HG02870 (cell line): ENCODE measurements at regions not wholly inside any gene's neighbourhood (a gene's known extent, or its start where the extent isn't known, plus 50 kb on each side); places are given as distances from the start of the nearest gene placed in this dataset.
"Not testable (repeated sequence)": the region's sequence is repeated elsewhere in the genome, so short reads cannot be mapped to it uniquely, and the experiment has no call there.

ENCODE experiments used
- ATAC-seq: cut with Tn5 transposase; IDR thresholded peaks from one replicate; pipeline ENCODE4 v1.9.1; 2021; ENCODE audit warnings: mild to moderate bottlenecking, moderate library complexity; ENCODE audit not compliant: unreplicated experiment

- no peak for ATAC-seq
Measured at GRCh38 chr14:86066651-86067050, 536.7 kb downstream of the FLRT2 start.

GRCh38 chr14:86065407-86065806 is 535.5 kb downstream of the FLRT2 start:
- ATAC-seq = no peak

- ATAC-seq = not testable (repeated sequence)
Measured at GRCh38 chr14:86064595-86064994, 534.7 kb downstream of the FLRT2 start.

DNA sequence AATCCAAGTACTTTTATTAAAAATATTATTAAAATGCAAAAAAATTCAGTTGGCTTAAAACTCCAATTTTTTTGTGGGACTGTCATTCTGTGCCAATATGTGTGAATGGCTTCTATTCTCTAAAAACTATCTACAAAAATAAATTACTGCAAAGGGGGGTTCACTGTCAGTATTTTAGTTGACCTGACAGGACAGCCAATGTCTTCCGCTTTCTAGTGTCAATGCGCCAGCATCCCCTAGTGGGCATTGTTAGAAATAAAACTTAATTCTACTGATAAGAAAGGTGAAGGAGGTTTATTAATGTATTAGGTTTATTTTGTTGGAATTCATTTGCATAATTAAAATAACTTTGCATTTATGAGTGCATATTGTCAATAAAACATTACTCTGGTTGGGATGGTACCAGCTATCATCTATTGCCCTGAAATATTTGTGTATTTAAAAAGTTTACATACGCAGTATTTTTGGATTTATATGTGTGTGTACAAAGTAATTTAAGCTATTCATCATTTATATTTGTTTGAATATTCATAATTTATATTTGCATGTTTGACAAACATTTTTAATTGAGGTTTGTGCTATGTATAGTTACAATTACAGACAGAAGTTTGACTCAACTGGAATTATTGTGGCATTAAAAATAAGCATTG is 527.2 kb downstream of the FLRT2 start:
- ATAC-seq = peak; percentile 60

- ATAC-seq = no peak
Measured at GRCh38 chr14:86055512-86056075, 525.6 kb downstream of the FLRT2 start.

GRCh38 chr14:86052868-86053267 is 522.9 kb downstream of the FLRT2 start:
- no peak for ATAC-seq

GRCh38 chr14:86050757-86051156 is 520.8 kb downstream of the FLRT2 start:
- no peak for ATAC-seq

- ATAC-seq = no peak
Measured at GRCh38 chr14:86050072-86050683, 520.2 kb downstream of the FLRT2 start.

- no peak for ATAC-seq
Measured at GRCh38 chr14:86039176-86039575, 509.2 kb downstream of the FLRT2 start.

- peak; percentile 90 for ATAC-seq
Measured at GRCh38 chr14:86038387-86039042, 508.6 kb downstream of the FLRT2 start.

- peak; percentile 72 for ATAC-seq
Measured at GRCh38 chr14:86035882-86036281, 505.9 kb downstream of the FLRT2 start.

DNA sequence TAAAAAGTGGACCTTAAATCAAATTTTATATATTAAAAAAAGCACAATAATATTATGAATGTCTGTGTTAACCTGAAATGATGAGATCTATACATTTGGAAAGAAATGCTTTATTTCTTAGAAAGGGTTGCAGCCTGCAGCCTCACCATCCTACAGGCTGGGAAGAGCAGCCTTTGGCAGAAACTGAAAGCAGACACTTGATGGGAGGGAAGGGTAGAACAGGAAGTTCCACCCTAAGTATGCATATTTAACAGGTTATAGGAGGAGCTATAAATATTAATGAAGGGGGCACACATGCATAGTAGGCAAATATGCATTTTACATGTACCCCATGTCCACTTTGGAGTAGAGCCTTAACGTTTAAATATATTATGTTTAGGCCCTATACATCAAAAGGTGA is 498.0 kb downstream of the FLRT2 start:
- no peak for ATAC-seq

DNA sequence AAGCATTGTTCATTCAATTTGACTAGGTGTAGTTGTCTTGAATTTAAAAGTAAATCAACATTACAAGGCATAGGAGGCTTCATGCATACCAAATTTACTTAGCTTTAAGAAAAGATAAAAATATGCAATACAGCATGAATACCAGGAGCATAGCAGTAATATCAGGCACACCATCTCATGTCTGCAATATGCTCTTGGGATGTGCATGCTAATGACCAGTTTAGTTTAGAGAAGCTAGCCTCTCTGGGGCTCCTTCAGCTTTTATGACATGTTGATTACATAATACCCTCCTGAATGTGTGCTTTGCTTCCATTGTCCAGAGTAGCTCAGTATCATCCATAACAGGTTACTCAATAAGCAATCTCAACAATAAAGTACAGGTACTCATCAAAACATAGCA is 497.2 kb downstream of the FLRT2 start:
- no peak for ATAC-seq

DNA sequence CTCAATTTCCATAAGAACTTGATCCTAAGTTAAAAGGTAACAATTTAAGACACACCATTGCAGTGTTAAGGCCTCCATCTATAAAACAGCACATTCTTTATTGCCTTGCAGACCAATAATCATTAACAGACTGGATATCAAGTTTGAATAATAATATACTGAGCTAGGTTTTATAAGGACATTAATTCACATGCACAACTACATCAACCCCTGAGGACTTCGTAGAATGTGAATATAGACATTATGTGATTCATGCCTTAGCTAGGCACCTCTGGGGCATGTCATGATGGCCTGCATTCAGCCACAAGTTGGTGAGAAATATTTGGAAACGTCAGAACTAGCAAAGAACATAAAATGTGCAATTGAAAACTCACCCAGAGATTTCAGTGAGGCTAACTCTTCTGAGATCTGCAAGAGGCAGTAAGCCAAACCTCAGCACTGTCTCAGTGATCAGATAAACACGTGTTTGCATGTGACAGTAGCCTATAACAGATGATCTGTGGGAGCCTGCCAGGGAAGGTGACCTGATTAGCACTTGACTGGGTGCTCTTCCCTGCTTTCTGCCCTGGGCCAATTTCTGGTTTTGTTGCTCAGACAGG is 492.2 kb downstream of the FLRT2 start:
- no peak for ATAC-seq

GRCh38 chr14:86020841-86021240 is 490.9 kb downstream of the FLRT2 start:
- ATAC-seq = no peak

DNA sequence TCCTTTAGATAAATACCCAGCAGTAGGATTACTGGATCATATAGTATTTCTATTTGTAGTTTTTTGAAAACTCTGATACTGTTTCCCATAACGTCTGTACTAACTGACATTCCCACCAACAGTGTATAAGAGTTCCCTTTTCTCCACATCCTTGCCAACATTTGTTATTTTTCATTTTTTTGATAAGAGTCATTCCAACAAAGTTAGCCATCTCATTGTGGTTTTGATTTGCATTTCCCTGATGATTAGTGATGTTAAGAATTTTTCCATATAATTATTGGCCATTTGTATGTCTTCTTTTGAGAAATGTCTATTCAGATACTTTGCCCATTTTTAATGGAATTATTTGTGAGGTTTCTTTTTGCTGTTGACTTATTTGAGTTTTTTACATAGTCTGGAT is 486.0 kb downstream of the FLRT2 start:
- ATAC-seq = no peak

DNA sequence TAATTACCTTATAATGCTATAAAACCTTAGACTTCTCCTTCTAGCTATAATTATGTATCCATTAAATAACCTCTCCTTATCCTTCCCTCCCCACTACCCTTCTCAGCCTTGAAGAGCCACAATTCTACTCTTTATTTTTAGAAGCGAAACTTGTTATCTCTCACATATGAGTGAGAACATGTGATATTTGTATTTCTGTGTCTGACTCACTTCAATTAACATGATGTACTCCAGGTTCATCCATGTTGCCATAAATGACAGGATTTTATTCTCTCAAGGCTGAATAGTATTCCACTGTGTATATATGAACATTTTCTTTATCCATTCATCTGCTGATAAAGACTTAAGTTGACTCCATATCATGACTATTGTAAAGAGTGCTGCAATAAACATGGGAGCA is 485.6 kb downstream of the FLRT2 start:
- no peak for ATAC-seq

- ATAC-seq = no peak
Measured at GRCh38 chr14:86013641-86014040, 483.7 kb downstream of the FLRT2 start.

GRCh38 chr14:86012461-86012860 is 482.5 kb downstream of the FLRT2 start:
- no peak for ATAC-seq

DNA sequence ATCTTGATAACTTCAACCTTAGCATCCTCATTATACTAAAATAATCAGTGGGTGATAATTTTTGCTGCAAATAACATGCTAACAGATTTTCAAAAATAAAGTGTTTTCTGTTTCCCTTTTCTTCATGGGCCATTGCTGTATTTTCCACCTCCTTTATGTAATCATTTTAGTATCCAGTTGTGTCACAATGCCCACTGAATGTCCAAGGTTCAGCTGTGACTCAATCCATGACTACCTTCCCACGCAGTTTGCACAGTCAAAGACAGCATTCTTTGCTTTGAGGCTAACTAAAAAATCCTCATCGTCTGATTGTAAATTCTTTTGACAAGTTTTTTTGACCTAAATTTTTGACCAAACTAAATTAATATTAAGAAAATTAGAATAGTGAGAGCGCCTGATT is 474.1 kb downstream of the FLRT2 start:
- ATAC-seq = no peak

DNA sequence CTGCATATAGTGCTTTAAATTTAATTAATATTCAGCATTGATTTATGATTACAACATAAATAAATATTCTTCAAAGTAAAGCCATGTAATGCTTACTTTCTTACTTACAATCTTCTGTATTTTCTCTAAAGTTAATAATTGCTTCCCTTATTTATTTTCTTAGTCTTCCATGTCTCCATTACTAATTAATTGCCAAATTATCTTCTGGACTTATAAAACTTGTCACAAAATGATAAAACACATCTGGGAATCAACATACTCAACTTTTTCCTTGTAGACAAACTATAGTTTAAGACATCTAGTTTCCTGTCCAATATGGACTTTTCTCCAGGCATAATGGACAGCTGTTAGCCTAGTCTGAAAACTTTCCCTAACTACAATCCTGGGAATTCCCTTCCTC is 466.6 kb downstream of the FLRT2 start:
- ATAC-seq = no peak

GRCh38 chr14:85991156-85991555 is 461.2 kb downstream of the FLRT2 start:
- ATAC-seq = no peak
